HK-2 (cell line): ENCODE measurements at regions not wholly inside any gene's neighbourhood (a gene's known extent, or its start where the extent isn't known, plus 50 kb on each side); places are given as distances from the start of the nearest gene placed in this dataset.
"Not testable (repeated sequence)": the region's sequence is repeated elsewhere in the genome, so short reads cannot be mapped to it uniquely, and the experiment has no call there.

Experiments
- DNase-seq: peaks from one replicate; pipeline ENCODE4 v3.0.0-alpha.2; 2018; ENCODE audit not compliant: unreplicated experiment

- no peak for DNase-seq
Measured at GRCh38 chrX:127207326-127207725, 387.8 kb downstream of the PRR32 start.

DNA sequence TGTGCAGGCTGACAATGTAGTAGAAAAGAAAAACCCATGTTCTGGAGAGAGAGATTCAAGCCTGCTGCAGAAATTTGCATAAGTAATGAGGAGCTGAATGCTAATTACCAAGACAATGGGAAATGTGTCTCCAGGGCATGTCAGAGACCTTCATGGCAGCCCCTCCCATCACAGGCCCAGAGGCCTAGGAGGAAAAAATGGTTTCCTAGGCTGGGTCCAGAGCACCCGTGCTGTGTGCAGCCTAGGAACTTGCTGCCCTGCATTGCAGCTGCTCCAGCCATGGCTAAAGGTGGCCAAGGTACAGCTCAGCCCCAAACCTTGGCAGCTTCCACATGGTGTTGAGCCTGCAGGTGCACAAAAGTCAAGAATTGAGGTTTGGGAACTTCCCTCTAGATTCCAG, 402.3 kb downstream of the PRR32 start:
- DNase-seq = not testable (repeated sequence)

GRCh38 chrX:127243654-127244053, 424.1 kb downstream of the PRR32 start:
- DNase-seq = no peak

GRCh38 chrX:127259742-127260141, 440.2 kb downstream of the PRR32 start:
- DNase-seq = no peak

DNA sequence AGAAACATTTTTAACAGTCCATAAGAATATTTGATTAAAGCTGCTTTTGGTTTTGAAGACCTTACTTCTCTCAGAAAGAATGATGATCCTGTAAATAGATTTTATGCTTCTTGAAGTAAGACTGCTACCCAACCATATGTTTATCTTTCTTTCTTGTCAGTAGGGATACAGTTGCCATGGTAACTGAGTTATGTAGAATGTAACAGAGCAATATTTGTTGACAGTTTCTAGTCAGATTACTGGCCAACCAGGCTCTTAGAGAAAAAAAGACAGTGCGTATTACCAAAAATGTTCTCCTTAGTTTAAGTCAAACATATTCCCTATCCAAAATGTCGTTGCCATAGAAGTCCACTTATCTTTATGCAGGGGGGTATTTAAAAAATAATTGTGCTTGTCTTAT, 456.8 kb downstream of the PRR32 start:
- no peak for DNase-seq

DNA sequence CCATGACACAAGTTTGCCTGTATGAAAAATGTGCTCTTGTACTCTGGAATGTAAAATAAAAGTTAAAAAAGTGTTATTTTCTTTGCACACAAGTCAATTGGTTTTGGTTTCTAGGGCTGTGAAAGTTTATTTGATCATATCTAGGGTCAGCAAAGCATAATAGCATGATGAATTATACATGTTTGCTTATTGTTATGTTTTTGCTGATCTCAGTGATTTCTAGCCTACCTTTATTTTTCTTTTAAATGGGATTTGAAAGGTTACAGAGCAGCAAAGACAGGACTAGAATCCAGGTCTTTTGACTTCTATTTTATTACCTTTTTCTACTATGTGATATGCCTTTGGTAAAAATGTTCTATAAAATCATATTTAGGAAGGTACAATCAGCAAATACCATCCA, 481.0 kb downstream of the PRR32 start:
- DNase-seq = no peak

GRCh38 chrX:127302841-127303240, 483.3 kb downstream of the PRR32 start:
- DNase-seq = no peak

GRCh38 chrX:127305013-127305412, 485.5 kb downstream of the PRR32 start:
- DNase-seq = no peak

DNA sequence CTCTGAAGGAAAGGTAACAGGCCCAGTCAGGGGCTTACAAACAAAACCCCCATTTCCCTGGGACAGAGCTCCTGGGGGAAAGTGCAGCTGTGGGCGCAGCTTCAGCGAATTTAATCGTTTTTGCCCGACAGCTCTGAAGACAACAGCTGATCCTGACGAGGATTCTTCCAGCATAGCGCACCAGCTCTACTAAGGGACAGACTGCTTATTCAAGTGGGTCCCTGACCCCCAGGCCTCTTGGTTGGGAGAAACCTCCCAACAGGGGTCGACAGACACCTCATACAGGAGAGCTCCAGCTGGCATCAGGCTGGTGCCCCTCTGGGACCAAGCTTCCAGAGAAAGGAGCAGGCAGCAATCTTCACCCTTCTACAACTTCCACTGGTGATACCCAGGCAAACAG, 486.7 kb downstream of the PRR32 start:
- DNase-seq = no peak

DNA sequence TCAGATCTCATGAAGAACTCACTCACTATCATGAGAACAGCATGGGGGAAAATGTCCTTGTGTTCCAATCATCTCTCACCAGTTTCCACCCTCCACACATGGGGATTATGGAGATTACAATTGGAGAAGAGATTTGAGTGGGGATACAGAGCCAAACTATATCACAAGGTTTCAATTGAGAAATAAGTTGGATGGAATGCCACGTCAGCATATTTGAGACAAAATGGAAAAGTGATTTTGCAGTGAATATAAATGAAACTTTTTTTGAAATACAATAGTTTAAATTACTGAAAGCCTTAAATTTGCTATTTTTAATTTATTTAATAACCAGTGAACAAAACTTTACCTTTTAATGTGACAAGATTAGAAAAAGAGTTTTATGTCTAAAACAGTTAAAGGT, 494.1 kb downstream of the PRR32 start:
- DNase-seq = no peak

GRCh38 chrX:127317159-127317558, 497.6 kb downstream of the PRR32 start:
- DNase-seq = no peak

DNA sequence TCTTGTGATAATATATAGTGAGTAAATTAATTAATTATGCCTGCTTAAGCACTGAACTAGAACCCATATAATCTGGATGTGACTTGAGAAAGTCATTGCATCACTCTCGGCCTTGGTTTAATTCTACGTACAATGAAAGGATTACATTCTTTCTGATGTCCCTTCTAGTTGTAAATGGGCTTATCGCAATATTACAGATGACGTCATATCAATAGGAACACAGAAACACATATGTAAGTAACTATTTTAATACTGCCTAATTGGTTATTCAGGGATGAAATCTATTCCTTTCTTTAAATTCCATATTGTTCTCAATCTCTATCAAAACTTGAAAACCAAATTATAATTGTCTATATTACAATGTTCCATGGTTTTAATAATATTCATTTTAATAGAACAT, 504.6 kb downstream of the PRR32 start:
- DNase-seq = no peak
